Ovary (tissue), 7 donors: ENCODE measurements at regions not wholly inside any gene's neighbourhood (a gene's known extent, or its start where the extent isn't known, plus 50 kb on each side); places are given as distances from the start of the nearest gene placed in this dataset.

Experiments used
- DNase-seq, 5 donors: peaks; one replicate each; pipeline ENCODE4 v3.0.0-alpha.2; 2019 to 2020
- H3K27ac ChIP-seq, 2 donors: fragments of 200-600 bp; one replicate each; pipeline versions ENCODE4 v1.5.1 to v1.8.0; 2019 to 2022
- H3K27me3 ChIP-seq: fragments of 200-600 bp; one replicate; pipeline ENCODE4 v1.8.0; 2022
- H3K36me3 ChIP-seq: fragments of 200-600 bp; sonication (generic); one replicate; pipeline ENCODE4 v1.5.1; 2019
- H3K4me1 ChIP-seq: one replicate; pipeline ENCODE4 v1.8.1; 2013; ENCODE audit warnings: mild to moderate bottlenecking, moderate library complexity; ENCODE audit not compliant: insufficient read depth
- H3K4me3 ChIP-seq: fragments of 200-600 bp; sonication (generic); one replicate; pipeline ENCODE4 v1.5.1; 2017
- H3K9me3 ChIP-seq, 2 donors: fragments of 200-600 bp in 1 of 2; sonication (generic) in 1 of 2; one replicate each; pipeline versions ENCODE4 v1.5.1 to v1.8.1; 2013 to 2019; ENCODE audit warnings: mild to moderate bottlenecking in 1 of 2, moderate library complexity in 1 of 2
- CTCF ChIP-seq, 3 donors: fragments of 450-650 bp in 2 of 3; fragments of 200-600 bp in 1 of 3; IDR thresholded peaks; one replicate each; pipeline versions ENCODE4 v1.5.1 to v1.8.0; 2016 to 2022; ENCODE audit warnings: antibody characterized with exemption in 3 of 3, mild to moderate bottlenecking in 1 of 3
- EP300 ChIP-seq: sonication (generic); formaldehyde crosslinking; IDR thresholded peaks from one replicate; pipeline ENCODE4 v1.6.1; 2017; ENCODE audit warnings: antibody characterized with exemption
- POLR2A ChIP-seq: fragments of 450-650 bp; IDR thresholded peaks from one replicate; pipeline ENCODE4 v1.6.1; 2017; ENCODE audit warnings: antibody characterized with exemption, mild to moderate bottlenecking, moderate library complexity
- WGBS, 3 donors: extraction: QIAGEN DNeasy Blood & Tissue Kit in 1 of 3; methylation state at CpG; one replicate each; pipeline versions ENCODE4 v1.1.5 to v1.1.7; 2013 to 2017; 5-methylcytosine and 5-hydroxymethylcytosine counted together
- intact Hi-C, 4 donors: fragments of 100-400 bp; cut with DNase I; formaldehyde crosslinking; loops; one replicate each; pipeline versions ENCODE4 v1.11.0 to v1.15.1; 2022 to 2023
- donor health status: DM: no; HTN: no; CAD: no; lungs with moderate emphysema.
- donor health status: DM: no; HTN: no; CAD: no.
- donor health status: Bipolar disorder and iron deficiency.
- donor health status: DM: no; HTN: no; CAD: no.
- donor health status: DM: yes; HTN: yes; CAD: no.

- no peak for DNase-seq
- Histone ChIP-seq H3K4me1 (no peaks in the 10 kb centered on the region), H3K4me3 (no peak overlapping the region), H3K36me3 (no peaks in the 10 kb centered on the region), H3K27me3 (no peaks in the 10 kb centered on the region), H3K9me3 (no peaks in the 10 kb centered on the region), H3K27ac (no peak overlapping the region)
- intact Hi-C loops: no loop called here
- TF ChIP-seq CTCF (IDR thresholded peaks at IDR 0.05) (no peak), POLR2A (no peak), EP300 (no peak)
- 44 to 55% (median 55%) methylated on average over 1 of the region's 1 CpG for WGBS, 3 donors
Measured at GRCh38 chr9:117612317-117612716, 91.9 kb upstream of the TLR4 start.

DNA sequence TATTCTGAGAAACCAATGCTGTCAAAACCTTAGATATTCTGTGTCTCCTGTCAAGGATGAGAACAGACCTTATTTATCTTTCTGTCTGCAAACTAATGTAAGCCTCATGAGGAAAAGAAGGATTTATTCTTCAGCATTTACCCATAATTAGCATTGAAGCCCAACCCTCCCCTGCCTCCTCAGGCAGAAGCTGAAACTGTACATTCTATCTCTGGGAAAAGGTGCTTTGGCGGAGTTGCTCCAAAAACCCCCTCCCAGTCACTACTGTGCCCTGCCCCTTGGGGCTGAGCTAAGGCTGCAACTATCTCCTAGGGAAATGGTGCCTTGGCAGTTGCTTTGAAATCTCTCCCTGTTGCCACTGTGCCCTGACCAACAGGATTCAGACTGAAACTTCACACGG lies 106.2 kb upstream of the TLR4 start:
- DNase-seq: no peak
- Histone ChIP-seq H3K4me1 (no peaks in the 10 kb centered on the region), H3K4me3 (no peak overlapping the region), H3K27ac (no peak overlapping the region), H3K27me3 (no peaks in the 10 kb centered on the region), H3K9me3 (no peaks in the 10 kb centered on the region), H3K36me3 (no peaks in the 10 kb centered on the region)
- TF ChIP-seq CTCF (IDR thresholded peaks at IDR 0.05) (no peak), POLR2A (no peak), EP300 (no peak)
- WGBS, 3 donors: 50 to 78% (median 64%) methylated on average over 2 of the region's 2 CpGs
- intact Hi-C loops: no loop called here

GRCh38 chr9:117596678-117597077 lies 107.5 kb upstream of the TLR4 start:
- 1 to 14% (median 3%) methylated on average over 2 of the region's 2 CpGs for WGBS, 3 donors
- no peak for TF ChIP-seq EP300
- no peak for TF ChIP-seq POLR2A
- no peak for TF ChIP-seq CTCF (IDR thresholded peaks at IDR 0.05)
- no peaks in the 10 kb centered on the region for H3K4me1 ChIP-seq
- H3K27ac ChIP-seq: no peak overlapping the region
- H3K4me3 ChIP-seq: no peak overlapping the region
- DNase-seq: no peak
- intact Hi-C loops: no loop called here
- no peaks in the 10 kb centered on the region for H3K36me3 ChIP-seq
- no peaks in the 10 kb centered on the region for H3K27me3 ChIP-seq
- no peaks in the 10 kb centered on the region for H3K9me3 ChIP-seq

DNA sequence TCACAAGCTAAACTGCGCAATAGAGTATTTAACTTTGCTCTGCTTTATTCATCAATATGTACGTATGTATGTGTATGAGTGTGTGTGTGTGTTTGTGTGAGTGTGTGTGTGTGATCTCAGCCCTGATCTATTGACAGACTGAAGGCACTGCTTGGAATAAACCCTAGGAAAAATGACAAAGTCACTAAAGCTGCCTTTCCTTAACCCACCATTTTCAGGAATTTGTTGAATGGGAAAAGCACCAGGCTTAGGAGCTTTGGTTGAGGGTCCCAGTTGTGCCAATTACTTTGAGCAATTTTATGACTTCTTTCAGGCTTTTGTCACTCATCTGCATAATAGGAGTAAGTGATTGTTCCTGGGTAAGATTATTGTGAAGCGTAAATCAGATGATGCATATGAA lies 108.6 kb upstream of the TLR4 start:
- no peaks in the 10 kb centered on the region for H3K36me3 ChIP-seq
- H3K4me1 ChIP-seq: no peaks in the 10 kb centered on the region
- WGBS, 3 donors: 85 to 92% (median 89%) methylated on average over 3 of the region's 3 CpGs
- no peak overlapping the region for H3K4me3 ChIP-seq
- DNase-seq: no peak
- H3K27me3 ChIP-seq: no peaks in the 10 kb centered on the region
- no peak for TF ChIP-seq EP300
- H3K9me3 ChIP-seq: no peaks in the 10 kb centered on the region
- intact Hi-C loops: no loop called here
- no peak overlapping the region for H3K27ac ChIP-seq

DNA sequence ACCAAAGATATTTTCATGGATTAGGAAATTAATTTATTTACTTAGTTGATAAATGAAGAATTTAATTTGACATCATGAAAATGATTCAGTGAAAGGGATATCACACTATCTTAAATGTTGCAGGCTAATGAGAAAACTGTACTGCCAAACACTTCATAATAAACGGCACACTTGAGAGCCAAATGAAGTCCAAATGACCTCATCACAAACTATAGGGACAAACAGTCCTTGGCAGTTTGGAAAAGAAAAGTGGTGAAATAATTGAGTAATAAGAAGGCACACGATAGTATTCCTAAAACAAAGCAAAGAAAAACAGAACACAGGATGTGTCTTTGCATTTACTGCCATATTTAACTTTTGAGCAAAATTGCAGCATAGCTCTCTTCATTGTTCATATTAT lies 116.9 kb upstream of the TLR4 start:
- Histone ChIP-seq H3K4me1 (no peaks in the 10 kb centered on the region), H3K4me3 (no peak overlapping the region), H3K9me3 (no peaks in the 10 kb centered on the region), H3K27ac (no peak overlapping the region), H3K36me3 (no peaks in the 10 kb centered on the region), H3K27me3 (no peaks in the 10 kb centered on the region)
- DNase-seq: no peak
- 27 to 33% (median 30%) methylated on average over 2 of the region's 2 CpGs for WGBS, 3 donors
- intact Hi-C loops: no loop called here
- TF ChIP-seq EP300: no peak
- TF ChIP-seq CTCF (IDR thresholded peaks at IDR 0.05): no peak
- no peak for TF ChIP-seq POLR2A
